ENCODE measurements at regions not wholly inside any gene's neighbourhood (a gene's known extent, or its start where the extent isn't known, plus 50 kb on each side); places are given as distances from the start of the nearest gene placed in this dataset.

DNA sequence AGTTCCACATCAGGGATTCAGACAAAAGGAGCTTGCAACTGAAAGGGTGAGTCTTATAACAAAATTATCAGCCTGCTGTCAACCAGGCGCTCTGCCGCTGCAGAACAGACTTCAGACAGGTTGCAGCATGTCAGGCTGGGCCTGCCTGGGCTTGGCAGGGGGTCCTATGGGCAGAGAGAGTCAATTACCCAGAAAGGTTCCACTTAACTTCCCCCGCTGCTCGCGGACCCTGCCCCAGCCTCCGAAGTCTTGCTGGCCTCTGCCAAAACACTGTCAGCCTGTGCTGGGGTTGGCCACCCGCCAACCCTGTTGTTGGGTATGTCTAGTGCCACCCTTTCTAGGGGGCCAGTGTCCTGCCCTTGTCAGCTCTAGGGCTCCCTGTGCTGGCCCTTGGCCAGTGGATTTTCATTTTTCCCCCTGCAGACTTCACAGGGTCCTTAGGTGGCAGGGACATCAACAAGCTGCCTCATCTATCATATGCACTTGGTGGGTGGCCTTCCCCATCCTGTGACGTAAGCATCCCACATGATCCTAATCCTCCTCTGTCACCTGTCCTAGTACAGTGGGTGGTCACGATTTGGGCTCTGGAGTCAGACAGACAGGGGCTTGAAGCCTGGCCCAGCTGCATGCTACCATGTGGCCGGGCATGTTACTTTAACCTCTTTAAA, 166.5 kb upstream of the CADM1 start:
- Histone ChIP-seq H3K4me3 (no peak overlapping the region), H3K27ac (no peak overlapping the region), H3K36me3 (ENCODE audit: low read depth, missing control alignments) (no peaks in the 10 kb centered on the region), H3K4me1 (no peaks in the 10 kb centered on the region), H3K27me3 (no peaks in the 10 kb centered on the region), H3K9me3 (no peaks in the 10 kb centered on the region)
- DNase-seq: no peak
- WGBS, 2 donors: 65 to 73% methylated on average over 4 to 10 of the region's 10 CpGs
- TF ChIP-seq, protein P1, sequence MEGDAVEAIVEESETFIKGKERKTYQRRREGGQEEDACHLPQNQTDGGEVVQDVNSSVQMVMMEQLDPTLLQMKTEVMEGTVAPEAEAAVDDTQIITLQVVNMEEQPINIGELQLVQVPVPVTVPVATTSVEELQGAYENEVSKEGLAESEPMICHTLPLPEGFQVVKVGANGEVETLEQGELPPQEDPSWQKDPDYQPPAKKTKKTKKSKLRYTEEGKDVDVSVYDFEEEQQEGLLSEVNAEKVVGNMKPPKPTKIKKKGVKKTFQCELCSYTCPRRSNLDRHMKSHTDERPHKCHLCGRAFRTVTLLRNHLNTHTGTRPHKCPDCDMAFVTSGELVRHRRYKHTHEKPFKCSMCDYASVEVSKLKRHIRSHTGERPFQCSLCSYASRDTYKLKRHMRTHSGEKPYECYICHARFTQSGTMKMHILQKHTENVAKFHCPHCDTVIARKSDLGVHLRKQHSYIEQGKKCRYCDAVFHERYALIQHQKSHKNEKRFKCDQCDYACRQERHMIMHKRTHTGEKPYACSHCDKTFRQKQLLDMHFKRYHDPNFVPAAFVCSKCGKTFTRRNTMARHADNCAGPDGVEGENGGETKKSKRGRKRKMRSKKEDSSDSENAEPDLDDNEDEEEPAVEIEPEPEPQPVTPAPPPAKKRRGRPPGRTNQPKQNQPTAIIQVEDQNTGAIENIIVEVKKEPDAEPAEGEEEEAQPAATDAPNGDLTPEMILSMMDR (IDR thresholded peaks at IDR 0.05): no peak
- no peak for TF ChIP-seq POLR2A (IDR thresholded peaks at IDR 0.05)
- intact Hi-C loops (cut with DNase I; ENCODE audit: low total_unique reads): no loop called here

DNA sequence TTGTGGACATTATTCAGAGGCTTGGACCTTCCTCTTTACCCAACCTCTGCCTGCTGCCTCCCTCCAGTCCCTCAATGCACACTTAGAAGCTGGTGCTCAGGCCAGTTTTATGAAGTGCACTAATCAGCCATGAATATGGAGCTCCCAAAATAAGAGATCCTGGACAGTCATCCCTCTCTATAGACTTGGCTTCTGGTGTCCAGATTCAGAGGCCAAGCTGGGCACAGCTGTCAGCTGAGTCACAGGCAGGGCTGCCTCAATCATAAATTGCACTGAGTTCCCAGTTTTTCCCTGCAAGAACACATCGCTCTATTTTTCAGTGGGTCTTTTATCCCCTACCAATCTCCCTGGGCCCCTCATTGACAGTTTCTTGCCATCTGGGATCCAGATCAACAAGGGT, 161.7 kb upstream of the CADM1 start:
- H3K4me1 ChIP-seq: no peaks in the 10 kb centered on the region
- H3K27ac ChIP-seq: no peak overlapping the region
- TF ChIP-seq, protein P1 (IDR thresholded peaks at IDR 0.05): no peak
- TF ChIP-seq POLR2A (IDR thresholded peaks at IDR 0.05): no peak
- H3K4me3 ChIP-seq: no peak overlapping the region
- no peaks in the 10 kb centered on the region for H3K9me3 ChIP-seq
- 92 to 93% methylated on average over 1 of the region's 1 CpG for WGBS, 2 donors
- H3K27me3 ChIP-seq: no peaks in the 10 kb centered on the region
- intact Hi-C loops (cut with DNase I; ENCODE audit: low total_unique reads): no loop called here
- no peak for DNase-seq
- H3K36me3 ChIP-seq (ENCODE audit: low read depth, missing control alignments): no peaks in the 10 kb centered on the region

DNA sequence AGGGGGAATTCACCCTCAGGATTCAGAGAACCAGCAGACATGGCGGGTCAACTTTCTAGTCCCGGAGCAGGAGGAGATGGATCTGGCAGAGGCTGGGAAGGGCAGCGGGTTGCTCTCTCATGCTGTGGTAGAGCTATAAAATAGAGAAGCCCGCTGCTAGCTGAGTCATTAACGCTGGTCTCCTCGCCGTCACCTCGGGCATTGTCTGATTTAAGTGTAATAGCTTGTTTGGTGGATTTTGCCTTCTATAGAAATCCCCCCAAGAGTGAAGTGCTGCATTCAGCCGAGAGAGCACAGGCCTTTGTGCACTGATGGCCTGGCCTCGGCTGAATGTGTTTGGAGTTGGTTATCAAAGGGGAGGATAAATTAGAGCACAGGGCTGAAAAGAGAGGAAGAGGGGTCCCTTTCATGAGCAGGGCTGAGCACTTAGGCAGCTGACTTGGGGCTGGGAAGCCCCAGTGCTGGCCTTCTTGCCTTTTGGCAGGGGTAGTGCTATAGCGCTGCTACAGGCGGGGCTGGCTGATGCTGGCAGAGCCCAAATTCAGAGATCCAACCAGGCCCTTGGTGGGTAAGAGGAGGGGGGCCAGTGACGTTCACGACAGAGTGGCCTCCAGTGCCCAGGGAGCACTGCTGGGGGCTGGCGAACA, 161.1 kb upstream of the CADM1 start:
- no peaks in the 10 kb centered on the region for H3K36me3 ChIP-seq (ENCODE audit: low read depth, missing control alignments)
- WGBS, 2 donors: 84 to 86% methylated on average over 15 of the region's 15 CpGs
- no peaks in the 10 kb centered on the region for H3K9me3 ChIP-seq
- no peak for DNase-seq
- H3K27ac ChIP-seq: no peak overlapping the region
- intact Hi-C loops (cut with DNase I; ENCODE audit: low total_unique reads): no loop called here
- no peaks in the 10 kb centered on the region for H3K4me1 ChIP-seq
- TF ChIP-seq POLR2A (IDR thresholded peaks at IDR 0.05): no peak
- TF ChIP-seq, protein P1 (IDR thresholded peaks at IDR 0.05): no peak
- H3K27me3 ChIP-seq: no peaks in the 10 kb centered on the region
- no peak overlapping the region for H3K4me3 ChIP-seq

DNA sequence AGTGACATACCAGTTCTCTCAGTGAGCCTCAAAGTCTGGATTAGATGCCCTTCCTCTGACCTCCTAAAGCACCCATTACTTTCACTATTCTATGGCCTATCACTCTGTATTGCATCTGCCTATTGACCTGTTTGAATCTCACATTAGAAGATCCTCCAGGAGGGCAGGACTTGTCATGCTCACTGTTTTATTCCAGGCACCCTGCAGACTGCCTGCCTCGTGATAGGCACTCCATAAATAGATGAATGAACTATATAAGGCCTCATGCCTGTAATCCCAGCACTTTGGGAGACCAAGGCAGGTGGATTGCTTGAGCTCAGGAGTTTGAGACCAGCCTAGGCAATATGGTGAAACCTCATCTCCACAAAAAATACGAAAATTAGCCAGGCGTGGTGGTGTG, 160.1 kb upstream of the CADM1 start:
- no peaks in the 10 kb centered on the region for H3K4me1 ChIP-seq
- WGBS, 2 donors: 80 to 98% methylated on average over 3 of the region's 3 CpGs
- no peaks in the 10 kb centered on the region for H3K36me3 ChIP-seq (ENCODE audit: low read depth, missing control alignments)
- TF ChIP-seq, protein P1 (IDR thresholded peaks at IDR 0.05): no peak
- no peak for TF ChIP-seq POLR2A (IDR thresholded peaks at IDR 0.05)
- H3K27ac ChIP-seq: no peak overlapping the region
- DNase-seq: no peak
- H3K9me3 ChIP-seq: no peaks in the 10 kb centered on the region
- intact Hi-C loops (cut with DNase I; ENCODE audit: low total_unique reads): no loop called here
- H3K27me3 ChIP-seq: no peaks in the 10 kb centered on the region
- no peak overlapping the region for H3K4me3 ChIP-seq

DNA sequence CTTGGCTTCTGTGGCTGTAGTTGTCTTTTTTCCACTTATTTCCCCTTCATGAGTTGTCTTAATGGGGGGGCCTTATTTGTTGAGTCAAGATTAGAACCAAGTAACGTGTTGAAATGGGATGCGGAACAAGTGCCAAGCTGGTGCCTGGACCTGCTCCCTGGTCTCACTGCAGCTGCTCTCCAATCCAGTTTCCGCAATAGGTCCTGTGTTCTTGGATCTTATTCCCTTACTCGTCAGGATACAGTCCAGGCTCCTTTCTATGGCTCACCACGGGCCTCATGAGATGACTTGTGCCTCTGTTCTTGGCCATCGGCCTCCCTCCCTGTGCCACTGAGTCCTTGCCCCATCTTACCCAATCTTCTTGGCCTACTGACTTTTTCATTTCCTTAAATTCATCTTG, 159.6 kb upstream of the CADM1 start:
- WGBS, 2 donors: 91 to 98% methylated on average over 6 of the region's 6 CpGs
- DNase-seq: no peak
- Histone ChIP-seq H3K36me3 (ENCODE audit: low read depth, missing control alignments) (no peaks in the 10 kb centered on the region), H3K27ac (no peak overlapping the region), H3K27me3 (no peaks in the 10 kb centered on the region), H3K4me3 (no peak overlapping the region), H3K9me3 (no peaks in the 10 kb centered on the region), H3K4me1 (no peaks in the 10 kb centered on the region)
- intact Hi-C loops (cut with DNase I; ENCODE audit: low total_unique reads): no loop called here
- TF ChIP-seq, protein P1 (IDR thresholded peaks at IDR 0.05): no peak
- no peak for TF ChIP-seq POLR2A (IDR thresholded peaks at IDR 0.05)
